Glomerular visceral epithelial cell (primary cell): ENCODE measurements at regions not wholly inside any gene's neighbourhood (a gene's known extent, or its start where the extent isn't known, plus 50 kb on each side); places are given as distances from the start of the nearest gene placed in this dataset.
"Not testable (repeated sequence)": the region's sequence is repeated elsewhere in the genome, so short reads cannot be mapped to it uniquely, and the experiment has no call there.

ENCODE experiments used
- DNase-seq: peaks from one replicate; pipeline ENCODE4 v3.0.0-alpha.2; 2016; ENCODE audit errors: extremely low spot score

DNA sequence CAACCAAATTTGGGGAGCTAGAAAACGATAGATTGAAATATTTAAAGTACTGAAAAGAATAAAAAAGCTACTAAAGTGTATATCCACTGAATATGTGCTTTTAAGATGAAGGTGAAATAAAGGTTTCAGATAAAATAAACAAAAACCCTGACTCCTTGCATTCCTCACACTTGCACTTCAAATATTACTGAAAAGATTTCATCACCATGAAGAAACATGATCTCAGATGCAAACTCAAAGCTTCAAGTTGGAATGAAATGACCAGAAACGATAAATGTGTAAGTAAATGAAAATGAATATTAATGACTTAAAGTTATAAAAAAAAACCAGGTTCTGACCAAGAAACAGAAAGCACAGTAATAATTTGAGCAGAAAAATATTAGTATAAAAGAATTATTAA lies 1246.0 kb upstream of the ACVR2A start:
- no peak for DNase-seq

GRCh38 chr2:146597291-146597690 lies 1247.5 kb upstream of the ACVR2A start:
- no peak for DNase-seq

DNA sequence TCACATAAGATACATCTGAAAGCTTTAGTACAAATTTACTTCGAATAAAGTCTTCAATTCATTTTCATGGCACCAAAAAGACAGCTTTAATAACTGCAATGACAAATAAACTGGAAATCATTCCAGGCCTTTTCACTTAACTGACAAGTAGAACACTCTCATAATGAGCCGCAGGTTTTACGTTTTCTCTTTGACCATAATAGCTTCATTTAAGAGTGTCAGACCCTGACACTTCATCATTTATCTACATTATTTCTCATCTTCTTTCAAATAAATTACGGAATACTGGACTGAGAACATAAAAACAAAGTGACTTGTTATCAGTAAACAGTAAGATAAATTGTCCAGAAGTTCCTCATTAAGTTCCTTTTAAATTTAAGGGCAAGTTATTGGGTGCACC lies 1252.9 kb upstream of the ACVR2A start:
- DNase-seq: no peak

DNA sequence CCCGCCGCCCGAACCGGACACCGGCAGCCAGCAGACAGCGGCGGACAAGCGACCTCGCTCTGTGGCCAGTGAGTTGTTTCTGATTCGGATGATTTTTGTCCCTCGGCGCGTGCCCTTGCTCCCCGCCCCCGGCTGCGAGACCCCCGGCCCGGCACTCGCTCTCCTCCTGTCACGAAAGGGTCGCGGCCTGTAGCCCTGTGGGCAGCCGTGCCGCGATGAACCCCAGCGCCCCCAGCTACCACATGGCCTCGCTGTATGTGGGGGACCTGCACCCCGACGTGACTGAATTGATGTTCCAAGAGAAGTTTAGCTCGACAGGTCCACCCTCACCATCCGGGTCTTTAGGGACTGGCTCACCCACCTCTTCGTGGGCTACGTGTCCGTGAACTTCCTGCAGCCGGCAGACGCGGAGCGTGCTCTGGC lies 1257.5 kb upstream of the ACVR2A start:
- DNase-seq: no peak

- DNase-seq: no peak
Observed at GRCh38 chr2:146584316-146584715, 1260.5 kb upstream of the ACVR2A start.

DNA sequence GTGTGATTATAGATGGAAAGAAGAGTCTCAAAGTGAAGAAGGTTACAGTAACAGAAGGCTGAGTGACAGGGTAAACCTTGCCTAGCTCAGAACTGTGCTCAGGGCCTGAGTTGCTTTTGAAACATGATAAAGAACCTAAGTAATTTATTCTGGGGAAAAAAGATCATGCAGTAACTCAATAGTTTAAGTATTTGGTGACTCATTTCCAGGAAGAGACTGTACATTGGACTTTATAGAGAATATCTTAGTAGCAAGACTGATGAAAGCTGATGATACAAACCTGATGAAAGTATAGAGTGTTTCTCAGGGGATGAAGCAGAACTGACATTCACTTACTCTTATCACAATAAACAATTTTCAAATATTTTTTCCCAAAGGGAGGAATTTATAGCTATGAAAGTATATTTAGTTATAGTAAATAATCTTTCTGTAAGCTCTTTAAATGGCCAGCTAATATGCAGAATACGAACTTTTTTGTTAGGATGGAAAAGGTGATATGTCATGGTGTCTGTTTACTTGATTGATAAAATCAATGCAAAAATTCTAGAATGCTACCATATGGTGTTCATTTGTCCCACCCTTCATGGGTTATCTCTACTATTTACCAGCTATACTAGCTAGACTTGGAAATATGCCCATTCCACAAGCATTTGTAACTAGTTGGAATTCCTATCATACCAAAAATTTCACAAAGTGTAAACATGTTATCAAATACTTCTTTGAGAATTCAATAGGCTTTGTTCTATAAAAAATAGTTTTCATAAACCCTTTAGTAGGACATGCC lies 1265.5 kb upstream of the ACVR2A start:
- DNase-seq: peak; percentile 39

DNA sequence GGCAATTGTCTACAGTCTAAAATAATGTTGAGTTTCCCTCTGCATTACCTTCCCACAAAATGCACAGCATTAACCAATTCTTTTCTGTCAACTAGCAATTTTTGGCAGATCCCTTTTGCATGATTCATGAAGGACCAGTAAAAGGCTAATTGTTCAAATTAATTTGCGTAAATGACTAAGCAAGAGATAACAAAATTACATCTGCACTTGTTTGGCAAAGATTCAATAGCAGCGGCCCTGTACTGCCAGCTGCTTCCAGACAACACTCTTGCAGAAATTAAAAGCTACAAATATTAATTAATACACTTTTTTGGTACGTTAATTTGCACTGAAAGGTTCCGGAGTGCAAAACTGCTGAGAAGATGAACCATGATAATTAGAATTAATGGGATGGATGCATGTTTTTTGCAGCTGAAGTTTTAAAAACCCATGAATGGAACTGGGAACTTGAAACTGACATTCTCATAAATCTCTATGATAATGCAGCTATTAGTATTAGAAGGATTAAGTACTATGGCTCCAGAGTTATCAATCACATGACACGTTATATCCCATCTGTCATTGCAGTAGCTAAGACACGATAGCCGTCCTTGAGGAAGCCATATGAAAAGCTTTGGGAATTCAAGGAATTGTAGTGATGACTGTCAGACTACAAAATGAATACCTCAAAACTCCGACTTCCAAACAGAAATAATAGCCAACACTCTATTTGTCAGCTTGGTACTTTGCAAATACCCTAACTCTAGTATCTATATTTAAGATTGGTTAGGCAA lies 1268.3 kb upstream of the ACVR2A start:
- DNase-seq: no peak

GRCh38 chr2:146572598-146572997 lies 1272.2 kb upstream of the ACVR2A start:
- DNase-seq: peak; percentile 5

GRCh38 chr2:146561996-146562395 lies 1282.8 kb upstream of the ACVR2A start:
- no peak for DNase-seq

GRCh38 chr2:146547236-146547635 lies 1297.6 kb upstream of the ACVR2A start:
- no peak for DNase-seq

- peak; percentile 42 for DNase-seq
Observed at GRCh38 chr2:146544701-146545100, 1300.1 kb upstream of the ACVR2A start.

DNA sequence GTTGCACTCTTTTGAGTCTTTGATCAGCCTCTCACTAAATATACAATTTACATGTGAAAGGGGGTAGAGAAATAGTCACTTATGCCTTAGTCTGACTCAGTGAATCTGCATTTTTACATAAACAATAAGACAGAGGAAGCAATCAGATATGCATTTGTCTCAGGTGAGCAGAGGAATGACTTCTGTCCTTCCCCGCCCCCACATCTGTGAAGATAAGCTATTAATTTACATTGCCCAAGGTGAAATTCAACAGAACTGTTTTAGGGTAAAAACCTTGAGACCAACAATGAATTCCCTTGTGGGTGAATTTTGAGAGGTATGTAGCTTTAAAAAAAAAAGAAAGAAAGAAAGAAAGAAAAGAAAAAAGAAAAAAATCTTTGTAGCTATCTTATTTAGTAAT lies 1302.9 kb upstream of the ACVR2A start:
- no peak for DNase-seq

DNA sequence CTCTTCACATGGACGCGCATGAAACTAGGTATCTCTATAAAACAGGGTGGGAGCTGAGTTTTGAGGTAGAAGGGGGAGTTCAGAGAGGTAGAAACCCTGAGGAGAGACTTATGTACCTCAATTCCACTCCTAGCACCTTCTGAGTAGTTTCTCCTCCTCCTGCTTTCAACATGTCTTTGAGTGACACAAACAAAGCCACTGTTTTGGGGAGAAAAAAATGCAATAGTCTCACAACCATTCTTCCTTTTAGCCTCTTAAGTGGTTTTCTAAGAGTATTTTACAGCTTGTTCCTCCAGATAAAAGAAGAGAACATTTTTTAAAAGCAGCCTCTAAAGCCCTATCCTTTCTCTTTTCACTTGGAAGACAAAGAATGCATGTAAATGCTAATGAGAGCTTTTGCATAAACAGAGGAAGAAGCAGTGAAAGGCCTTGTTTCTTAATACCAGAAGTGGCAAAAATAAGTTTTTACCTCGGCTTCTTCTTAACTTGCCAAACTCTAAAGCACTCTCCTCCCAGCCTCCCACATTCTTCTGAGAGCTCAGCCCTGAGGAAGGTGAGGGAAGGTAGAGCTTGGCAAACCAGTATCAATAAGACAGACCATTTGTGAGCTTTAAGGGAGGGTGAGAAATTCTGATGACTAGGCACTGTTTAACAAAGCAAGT lies 1304.4 kb upstream of the ACVR2A start:
- no peak for DNase-seq

DNA sequence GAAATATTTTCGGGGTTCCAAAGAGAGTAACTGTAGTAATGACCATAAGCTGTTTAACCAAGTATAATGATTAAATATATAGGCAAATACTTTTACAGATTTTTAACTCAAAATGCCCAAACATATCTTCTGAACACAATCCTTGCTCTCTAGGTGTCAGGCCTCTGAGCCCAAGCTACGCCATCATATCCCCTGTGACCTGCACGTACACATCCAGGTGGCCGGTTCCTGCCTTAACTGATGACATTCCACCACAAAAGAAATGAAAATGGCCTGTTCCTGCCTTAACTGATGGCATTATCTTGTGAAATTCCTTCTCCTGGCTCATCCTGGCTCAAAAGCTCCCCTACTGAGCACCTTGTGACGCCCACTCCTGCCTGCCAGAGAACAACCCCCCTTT lies 1305.1 kb upstream of the ACVR2A start:
- not testable (repeated sequence) for DNase-seq

- DNase-seq: no peak
Observed at GRCh38 chr2:146537477-146537876, 1307.4 kb upstream of the ACVR2A start.

- DNase-seq: no peak
Observed at GRCh38 chr2:146532509-146533147, 1312.2 kb upstream of the ACVR2A start.

GRCh38 chr2:146532009-146532408 lies 1312.8 kb upstream of the ACVR2A start:
- DNase-seq: no peak

DNA sequence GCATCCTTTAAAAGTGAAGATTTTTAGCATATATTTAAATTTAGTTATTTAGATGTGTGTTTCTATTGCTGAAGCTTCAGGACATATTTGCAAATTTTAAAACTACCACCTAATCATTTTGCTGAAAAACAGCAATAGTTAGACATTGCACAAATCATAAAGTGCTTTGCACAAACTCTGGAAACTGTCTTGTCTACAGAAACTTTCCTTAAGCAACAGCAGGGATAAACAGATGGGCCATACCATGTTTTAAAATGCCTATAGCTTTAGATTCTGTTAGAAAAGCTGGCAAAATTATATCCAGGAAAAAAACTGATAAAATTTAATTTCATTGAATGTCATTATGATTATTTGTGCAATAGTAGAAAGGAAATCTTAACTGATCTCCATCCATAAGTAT lies 1313.9 kb upstream of the ACVR2A start:
- DNase-seq: no peak

DNA sequence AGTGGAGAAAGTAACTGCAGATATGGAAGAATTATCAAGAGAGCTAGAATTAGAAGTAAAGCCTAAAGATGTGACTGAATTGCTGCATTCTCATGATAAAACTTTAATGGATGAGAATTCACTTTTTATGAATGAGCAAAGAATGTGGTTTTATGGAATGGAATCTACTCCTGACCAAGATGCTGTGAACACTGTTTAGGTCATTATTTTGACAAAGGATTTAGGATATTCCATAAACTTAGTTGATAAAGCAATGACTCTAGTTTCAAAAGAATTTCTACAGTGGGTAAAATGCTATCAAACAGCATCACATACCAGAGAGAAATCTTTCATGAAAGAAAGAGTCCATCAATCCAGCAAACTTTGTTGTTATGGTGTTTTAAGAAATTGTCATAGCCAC lies 1317.7 kb upstream of the ACVR2A start:
- DNase-seq: peak; percentile 3

GRCh38 chr2:146523196-146523595 lies 1321.6 kb upstream of the ACVR2A start:
- DNase-seq: peak; percentile 2

- no peak for DNase-seq
Observed at GRCh38 chr2:146506851-146507250, 1338.0 kb upstream of the ACVR2A start.

GRCh38 chr2:146503366-146503765 lies 1341.5 kb upstream of the ACVR2A start:
- DNase-seq: no peak
